Osteocyte (in vitro differentiated cells): ENCODE measurements at regions not wholly inside any gene's neighbourhood (a gene's known extent, or its start where the extent isn't known, plus 50 kb on each side); places are given as distances from the start of the nearest gene placed in this dataset.

Experiments
- DNase-seq: peaks from one replicate; pipeline ENCODE4 v3.0.0; 2021; ENCODE audit warnings: mixed read lengths; ENCODE audit not compliant: unreplicated experiment; ENCODE audit errors: extremely low spot score
- H3K27ac Mint-ChIP-seq: one replicate; pipeline ENCODE4 v1.8.0; 2021; ENCODE audit warnings: mild to moderate bottlenecking, mixed read lengths; ENCODE audit not compliant: unreplicated experiment
- H3K27me3 Mint-ChIP-seq: one replicate; pipeline ENCODE4 v1.8.0; 2021; ENCODE audit warnings: mixed read lengths; ENCODE audit not compliant: unreplicated experiment
- H3K36me3 Mint-ChIP-seq: one replicate; pipeline ENCODE4 v1.8.0; 2021; ENCODE audit warnings: mixed read lengths; ENCODE audit not compliant: unreplicated experiment
- H3K4me1 Mint-ChIP-seq: one replicate; pipeline ENCODE4 v1.8.0; 2021; ENCODE audit warnings: mixed read lengths; ENCODE audit not compliant: unreplicated experiment
- H3K4me3 Mint-ChIP-seq: one replicate; pipeline ENCODE4 v1.8.0; 2021; ENCODE audit warnings: mild to moderate bottlenecking, moderate library complexity, mixed read lengths; ENCODE audit not compliant: unreplicated experiment
- H3K9me3 Mint-ChIP-seq: one replicate; pipeline ENCODE4 v1.8.0; 2021; ENCODE audit warnings: mixed read lengths; ENCODE audit not compliant: unreplicated experiment
- TF ChIP-seq, protein P1 (sequence below): fragments of 200-600 bp; sonication (generic); IDR thresholded peaks from 2 replicates; pipeline ENCODE4 v1.5.0; 2021; ENCODE audit warnings: antibody characterized with exemption, mild to moderate bottlenecking, moderate library complexity

DNA sequence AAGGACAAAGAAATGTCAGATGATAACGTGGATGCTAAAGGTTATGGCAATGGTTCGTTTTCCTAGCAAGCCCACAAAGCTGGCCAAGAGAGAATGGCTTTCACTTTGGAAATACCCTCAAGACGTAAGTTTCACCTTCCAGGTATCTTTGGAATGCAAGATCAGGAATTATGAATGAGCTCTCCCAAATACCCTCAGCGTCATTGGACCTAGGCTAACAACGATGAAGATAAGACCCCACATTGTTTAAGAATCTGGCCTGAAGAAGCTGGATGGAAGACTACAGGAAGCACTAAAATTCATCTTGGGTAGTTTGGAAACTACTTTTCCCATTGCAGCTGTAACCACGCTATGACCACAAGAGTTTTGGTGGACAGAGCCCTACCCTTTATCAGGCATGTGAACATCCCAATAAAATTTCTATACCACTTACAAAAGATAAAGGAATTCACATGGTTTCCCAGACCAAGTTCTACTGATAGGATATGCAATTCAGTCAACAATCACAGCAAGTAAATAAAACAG, 111.9 kb downstream of the KDR start:
- peaks cover 12% of the 10 kb centered on the region for H3K27me3 Mint-ChIP-seq
- H3K27ac Mint-ChIP-seq: no peak overlapping the region
- no peaks in the 10 kb centered on the region for H3K36me3 Mint-ChIP-seq
- TF ChIP-seq, protein P1, sequence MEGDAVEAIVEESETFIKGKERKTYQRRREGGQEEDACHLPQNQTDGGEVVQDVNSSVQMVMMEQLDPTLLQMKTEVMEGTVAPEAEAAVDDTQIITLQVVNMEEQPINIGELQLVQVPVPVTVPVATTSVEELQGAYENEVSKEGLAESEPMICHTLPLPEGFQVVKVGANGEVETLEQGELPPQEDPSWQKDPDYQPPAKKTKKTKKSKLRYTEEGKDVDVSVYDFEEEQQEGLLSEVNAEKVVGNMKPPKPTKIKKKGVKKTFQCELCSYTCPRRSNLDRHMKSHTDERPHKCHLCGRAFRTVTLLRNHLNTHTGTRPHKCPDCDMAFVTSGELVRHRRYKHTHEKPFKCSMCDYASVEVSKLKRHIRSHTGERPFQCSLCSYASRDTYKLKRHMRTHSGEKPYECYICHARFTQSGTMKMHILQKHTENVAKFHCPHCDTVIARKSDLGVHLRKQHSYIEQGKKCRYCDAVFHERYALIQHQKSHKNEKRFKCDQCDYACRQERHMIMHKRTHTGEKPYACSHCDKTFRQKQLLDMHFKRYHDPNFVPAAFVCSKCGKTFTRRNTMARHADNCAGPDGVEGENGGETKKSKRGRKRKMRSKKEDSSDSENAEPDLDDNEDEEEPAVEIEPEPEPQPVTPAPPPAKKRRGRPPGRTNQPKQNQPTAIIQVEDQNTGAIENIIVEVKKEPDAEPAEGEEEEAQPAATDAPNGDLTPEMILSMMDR: no peak
- no peak for DNase-seq
- H3K4me3 Mint-ChIP-seq: no peak overlapping the region
- peaks cover 7% of the 10 kb centered on the region for H3K4me1 Mint-ChIP-seq
- peaks cover 8% of the 10 kb centered on the region for H3K9me3 Mint-ChIP-seq

DNA sequence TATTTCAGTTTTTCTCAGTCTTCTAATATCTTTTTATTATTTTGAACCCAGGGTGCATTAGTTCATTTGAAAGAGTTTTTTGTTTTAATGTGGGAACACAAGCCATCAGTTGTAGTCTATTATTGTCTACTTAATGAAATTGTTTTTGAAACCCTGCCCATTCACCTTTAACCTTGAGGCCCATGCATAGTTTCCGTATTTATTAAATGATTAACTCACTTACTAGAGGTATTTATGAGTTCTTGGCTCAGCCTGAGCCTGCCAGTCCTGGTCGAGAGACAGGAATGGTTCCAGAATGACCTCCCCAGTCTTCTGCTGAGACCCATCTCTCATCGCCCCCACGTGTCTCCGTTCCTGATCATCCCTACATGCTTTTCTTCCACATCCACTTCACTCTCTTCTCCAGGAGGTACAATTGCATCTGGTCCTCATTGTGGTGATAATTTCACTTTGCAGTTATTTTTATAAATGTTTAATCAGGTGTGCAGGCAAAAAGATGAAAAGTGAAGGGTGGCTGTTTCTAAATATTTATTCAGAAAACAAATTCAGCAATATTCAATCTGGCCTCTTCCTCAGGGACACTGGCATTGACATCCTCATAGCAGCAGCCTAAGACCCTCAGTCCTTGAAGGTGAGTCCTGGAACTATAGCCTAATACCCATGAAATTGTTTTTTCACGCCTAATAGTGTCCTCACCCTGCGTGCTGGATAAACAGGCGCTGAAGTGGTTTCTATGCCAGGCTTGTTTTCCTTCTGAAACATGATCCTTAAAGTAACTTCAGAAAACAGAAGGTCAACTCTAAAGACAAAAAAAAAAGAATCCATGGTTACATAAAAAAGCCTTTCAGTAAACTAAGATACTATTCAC, 112.8 kb downstream of the KDR start:
- H3K36me3 Mint-ChIP-seq: no peaks in the 10 kb centered on the region
- DNase-seq: no peak
- H3K27me3 Mint-ChIP-seq: peaks cover 12% of the 10 kb centered on the region
- TF ChIP-seq, protein P1: no peak
- H3K4me3 Mint-ChIP-seq: no peak overlapping the region
- no peak overlapping the region for H3K27ac Mint-ChIP-seq
- H3K4me1 Mint-ChIP-seq: peaks cover 7% of the 10 kb centered on the region
- peaks cover 8% of the 10 kb centered on the region for H3K9me3 Mint-ChIP-seq

DNA sequence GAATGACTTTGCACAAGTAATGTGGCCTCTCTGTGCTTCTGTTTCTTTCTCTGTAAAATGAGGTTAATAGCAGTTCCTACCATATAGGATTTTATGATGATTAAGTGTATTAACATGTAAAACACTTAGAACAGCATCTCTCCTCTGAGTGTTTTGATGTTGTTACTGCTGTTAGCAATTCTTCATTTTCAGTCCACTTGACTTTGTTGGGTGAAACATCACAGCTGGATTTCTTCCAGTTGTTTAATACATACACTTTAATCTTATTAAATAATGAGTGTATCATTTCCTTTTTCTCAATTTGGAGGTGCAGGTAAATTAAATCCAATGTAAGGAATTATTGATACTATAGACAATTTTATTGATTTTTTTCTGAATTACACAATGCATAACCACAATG, 113.6 kb downstream of the KDR start:
- peaks cover 7% of the 10 kb centered on the region for H3K4me1 Mint-ChIP-seq
- DNase-seq: no peak
- H3K9me3 Mint-ChIP-seq: peaks cover 8% of the 10 kb centered on the region
- H3K4me3 Mint-ChIP-seq: no peak overlapping the region
- H3K27ac Mint-ChIP-seq: no peak overlapping the region
- H3K36me3 Mint-ChIP-seq: no peaks in the 10 kb centered on the region
- TF ChIP-seq, protein P1: no peak
- peaks cover 16% of the 10 kb centered on the region for H3K27me3 Mint-ChIP-seq

DNA sequence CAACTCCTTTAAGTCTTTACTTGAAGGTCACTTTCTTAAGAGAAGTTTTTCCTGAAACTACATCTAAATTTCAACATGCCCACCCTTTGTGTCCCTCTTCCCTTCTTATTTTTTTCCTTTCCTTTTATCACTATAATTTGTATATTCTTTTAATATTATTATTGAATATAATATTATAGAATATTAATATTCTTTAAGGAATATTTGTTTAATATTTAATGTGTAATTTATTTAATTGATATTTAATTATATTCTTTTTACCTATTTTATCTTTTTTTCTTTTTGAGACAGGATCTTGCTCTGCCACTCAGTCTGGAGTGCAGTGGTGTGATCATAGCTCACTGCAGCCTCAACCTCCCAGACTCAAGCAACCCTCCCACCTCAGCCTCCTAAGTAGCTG, 114.8 kb downstream of the KDR start:
- Mint-ChIP-seq H3K27ac (no peak overlapping the region), H3K36me3 (no peaks in the 10 kb centered on the region), H3K27me3 (peaks cover 21% of the 10 kb centered on the region), H3K4me3 (no peak overlapping the region), H3K4me1 (peaks cover 7% of the 10 kb centered on the region), H3K9me3 (peaks cover 8% of the 10 kb centered on the region)
- DNase-seq: no peak
- TF ChIP-seq, protein P1: no peak
